ENCODE measurements at regions not wholly inside any gene's neighbourhood (a gene's known extent, or its start where the extent isn't known, plus 50 kb on each side); places are given as distances from the start of the nearest gene placed in this dataset.

DNA sequence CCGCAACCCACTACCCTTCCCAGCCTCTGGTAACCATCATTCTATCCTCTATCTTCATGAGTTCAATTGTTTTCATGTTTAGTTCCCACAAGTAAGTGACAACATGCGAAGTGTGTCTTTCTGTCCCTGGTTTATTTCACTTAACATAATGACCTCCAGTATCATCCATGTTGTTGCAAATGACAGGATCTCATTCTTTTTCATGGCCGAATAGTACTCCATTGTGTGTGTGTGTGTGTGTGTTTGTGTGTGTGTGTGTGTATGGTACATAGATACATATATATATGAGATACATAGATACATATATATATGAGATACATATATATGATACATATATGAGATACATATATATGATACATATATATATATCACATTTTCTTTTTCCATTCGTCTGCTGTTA lies 196.3 kb upstream of the STK17B start:
- TF ChIP-seq CTCF (IDR thresholded peaks at IDR 0.05; ENCODE audit: poor library complexity) (no peak), EZH2phosphoT487 (IDR thresholded peaks at IDR 0.05; ENCODE audit: low read depth, severe bottlenecking, unreplicated experiment) (no peak), EZH2 (IDR thresholded peaks at IDR 0.05; ENCODE audit: borderline replicate concordance) (no peak)

Measured in hepatocyte (in vitro differentiated cells).